ENCODE measurements at regions not wholly inside any gene's neighbourhood (a gene's known extent, or its start where the extent isn't known, plus 50 kb on each side); places are given as distances from the start of the nearest gene placed in this dataset.

DNA sequence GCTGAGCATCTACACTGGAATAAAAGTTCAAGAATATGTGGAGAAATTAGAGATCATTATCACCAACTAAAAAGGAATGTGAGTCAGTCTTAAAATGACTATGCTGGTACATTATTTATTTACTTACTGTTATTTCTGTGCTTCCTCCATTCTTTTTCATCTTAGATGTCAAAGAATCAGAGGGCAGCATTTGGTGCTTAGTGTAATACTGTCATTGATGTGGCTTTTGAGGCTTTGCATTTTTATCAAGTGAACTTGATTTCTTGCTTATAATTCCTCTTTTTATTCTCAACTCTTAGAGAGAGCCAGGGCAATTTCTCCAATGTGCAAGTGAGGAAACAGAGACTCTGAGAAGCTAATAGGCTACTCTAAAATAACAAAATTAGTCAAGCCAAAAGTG lies 163.7 kb upstream of the TRPC7 start:
- TF ChIP-seq, protein P1, sequence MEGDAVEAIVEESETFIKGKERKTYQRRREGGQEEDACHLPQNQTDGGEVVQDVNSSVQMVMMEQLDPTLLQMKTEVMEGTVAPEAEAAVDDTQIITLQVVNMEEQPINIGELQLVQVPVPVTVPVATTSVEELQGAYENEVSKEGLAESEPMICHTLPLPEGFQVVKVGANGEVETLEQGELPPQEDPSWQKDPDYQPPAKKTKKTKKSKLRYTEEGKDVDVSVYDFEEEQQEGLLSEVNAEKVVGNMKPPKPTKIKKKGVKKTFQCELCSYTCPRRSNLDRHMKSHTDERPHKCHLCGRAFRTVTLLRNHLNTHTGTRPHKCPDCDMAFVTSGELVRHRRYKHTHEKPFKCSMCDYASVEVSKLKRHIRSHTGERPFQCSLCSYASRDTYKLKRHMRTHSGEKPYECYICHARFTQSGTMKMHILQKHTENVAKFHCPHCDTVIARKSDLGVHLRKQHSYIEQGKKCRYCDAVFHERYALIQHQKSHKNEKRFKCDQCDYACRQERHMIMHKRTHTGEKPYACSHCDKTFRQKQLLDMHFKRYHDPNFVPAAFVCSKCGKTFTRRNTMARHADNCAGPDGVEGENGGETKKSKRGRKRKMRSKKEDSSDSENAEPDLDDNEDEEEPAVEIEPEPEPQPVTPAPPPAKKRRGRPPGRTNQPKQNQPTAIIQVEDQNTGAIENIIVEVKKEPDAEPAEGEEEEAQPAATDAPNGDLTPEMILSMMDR (IDR thresholded peaks at IDR 0.05) = no peak
- no peak for TF ChIP-seq POLR2A (IDR thresholded peaks at IDR 0.05)
- DNase-seq (ENCODE audit: low spot score in 2 of 2) = no peak
- intact Hi-C loops (cut with DNase I; ENCODE audit: low total_unique reads) = no loop called here

DNA sequence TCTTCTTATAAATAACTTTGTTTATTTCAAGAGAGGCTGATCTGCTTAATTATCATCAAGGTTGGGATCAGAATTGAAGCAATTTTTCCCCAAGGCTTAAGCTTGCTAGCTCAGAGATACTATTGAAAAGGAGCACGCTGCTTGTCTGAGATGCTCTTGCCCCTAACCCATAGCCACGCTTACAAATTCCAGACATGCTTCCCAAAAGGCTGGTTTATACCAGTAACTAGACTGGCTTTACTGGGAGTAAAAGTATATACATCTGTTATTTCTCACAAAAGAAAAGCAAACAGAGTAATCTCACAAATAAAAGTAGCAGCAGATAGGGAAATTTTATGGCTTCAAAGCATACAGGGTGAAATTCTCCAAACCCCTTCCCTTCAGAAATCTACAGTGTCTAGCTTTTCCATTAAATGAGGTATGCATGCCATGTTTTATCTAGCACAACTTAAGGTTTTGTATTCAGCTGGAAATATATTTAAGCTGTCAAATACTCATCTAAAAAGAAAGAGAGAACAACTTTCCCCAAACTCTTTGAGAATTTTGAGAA lies 163.2 kb upstream of the TRPC7 start:
- 80 to 93% methylated on average over 2 of the region's 2 CpGs for WGBS, 2 donors
- no peak for TF ChIP-seq POLR2A (IDR thresholded peaks at IDR 0.05)
- TF ChIP-seq, protein P1 (IDR thresholded peaks at IDR 0.05) = no peak
- intact Hi-C loops (cut with DNase I; ENCODE audit: low total_unique reads) = no loop called here
- DNase-seq (ENCODE audit: low spot score in 2 of 2) = no peak
- H3K4me3 ChIP-seq (ENCODE audit: low read depth, poor library complexity, severe bottlenecking) = no peak overlapping the region

More for the DNA sequence above, 163.7 kb upstream of the TRPC7 start:
- H3K4me3 ChIP-seq (ENCODE audit: low read depth, poor library complexity, severe bottlenecking) = no peak overlapping the region

DNA sequence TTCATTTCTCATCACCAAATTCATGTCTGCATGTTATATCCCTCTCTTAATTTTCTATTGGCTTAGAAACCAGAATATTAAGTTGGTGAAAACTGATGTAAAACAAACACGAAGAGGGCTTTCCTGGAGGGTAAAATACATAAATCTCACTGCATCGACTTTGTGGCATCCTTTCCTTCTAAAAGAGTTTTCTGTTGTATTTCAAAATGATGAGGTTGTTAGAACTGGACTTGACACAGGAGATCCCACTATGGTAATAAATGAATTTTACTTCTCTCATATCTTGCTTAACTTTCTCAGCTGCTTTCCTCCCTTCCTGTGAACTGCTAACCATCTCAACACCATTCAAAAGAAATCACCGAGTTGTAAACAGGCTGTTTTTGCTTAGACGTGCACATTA lies 162.0 kb upstream of the TRPC7 start:
- intact Hi-C loops (cut with DNase I; ENCODE audit: low total_unique reads) = no loop called here
- no peak for TF ChIP-seq POLR2A (IDR thresholded peaks at IDR 0.05)
- TF ChIP-seq, protein P1 (IDR thresholded peaks at IDR 0.05) = no peak
- 58 to 63% methylated on average over 4 of the region's 4 CpGs for WGBS, 2 donors
- H3K4me3 ChIP-seq (ENCODE audit: low read depth, poor library complexity, severe bottlenecking) = no peak overlapping the region
- DNase-seq (ENCODE audit: low spot score in 2 of 2) = no peak

DNA sequence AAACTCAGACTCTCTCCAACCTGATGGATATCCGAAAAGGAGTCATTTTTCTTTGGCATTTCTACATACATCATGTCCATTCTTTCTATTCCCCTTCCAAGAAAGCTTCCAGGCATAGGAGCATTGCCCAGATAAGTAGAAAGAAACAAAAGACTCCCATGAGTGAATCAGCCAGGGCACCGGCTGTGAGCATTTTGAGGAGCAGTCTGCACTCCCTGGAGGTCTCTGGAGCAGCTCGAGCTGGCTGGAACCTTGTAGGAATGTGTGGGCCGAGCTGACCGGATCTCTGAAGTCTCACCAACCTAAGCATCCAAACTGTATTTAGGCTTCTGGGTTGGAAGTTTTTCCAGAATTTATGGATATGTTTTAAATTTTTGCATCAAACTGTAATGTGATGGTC lies 161.4 kb upstream of the TRPC7 start:
- 58 to 61% methylated on average over 5 of the region's 5 CpGs for WGBS, 2 donors
- H3K4me3 ChIP-seq (ENCODE audit: low read depth, poor library complexity, severe bottlenecking) = no peak overlapping the region
- intact Hi-C loops (cut with DNase I; ENCODE audit: low total_unique reads) = no loop called here
- DNase-seq (ENCODE audit: low spot score in 2 of 2) = no peak
- TF ChIP-seq POLR2A (IDR thresholded peaks at IDR 0.05) = no peak
- TF ChIP-seq, protein P1 (IDR thresholded peaks at IDR 0.05) = no peak

DNA sequence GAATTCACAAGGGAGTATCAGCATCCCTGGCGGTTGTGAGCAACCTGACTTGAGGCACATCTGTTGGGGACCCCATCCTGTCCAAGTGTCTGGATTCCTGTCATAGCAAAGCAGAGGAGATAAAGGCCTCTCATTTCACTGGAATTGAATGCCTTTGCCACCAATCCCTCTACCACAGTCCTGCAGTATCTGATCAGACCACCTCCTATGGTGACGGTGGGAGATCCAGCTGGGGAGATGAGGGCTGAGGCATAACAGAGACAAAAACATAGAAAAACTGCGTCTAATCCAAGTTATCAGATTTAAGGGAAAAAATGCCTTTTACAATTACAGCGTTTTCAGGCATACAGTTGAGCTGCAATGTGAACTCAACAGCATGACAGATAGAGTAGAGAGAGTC lies 160.7 kb upstream of the TRPC7 start:
- TF ChIP-seq, protein P1 (IDR thresholded peaks at IDR 0.05) = no peak
- no peak for TF ChIP-seq POLR2A (IDR thresholded peaks at IDR 0.05)
- WGBS, 2 donors = 77 to 80% methylated on average over 4 of the region's 4 CpGs
- no peak for DNase-seq (ENCODE audit: low spot score in 2 of 2)
- no peak overlapping the region for H3K4me3 ChIP-seq (ENCODE audit: low read depth, poor library complexity, severe bottlenecking)
- intact Hi-C loops (cut with DNase I; ENCODE audit: low total_unique reads) = no loop called here

DNA sequence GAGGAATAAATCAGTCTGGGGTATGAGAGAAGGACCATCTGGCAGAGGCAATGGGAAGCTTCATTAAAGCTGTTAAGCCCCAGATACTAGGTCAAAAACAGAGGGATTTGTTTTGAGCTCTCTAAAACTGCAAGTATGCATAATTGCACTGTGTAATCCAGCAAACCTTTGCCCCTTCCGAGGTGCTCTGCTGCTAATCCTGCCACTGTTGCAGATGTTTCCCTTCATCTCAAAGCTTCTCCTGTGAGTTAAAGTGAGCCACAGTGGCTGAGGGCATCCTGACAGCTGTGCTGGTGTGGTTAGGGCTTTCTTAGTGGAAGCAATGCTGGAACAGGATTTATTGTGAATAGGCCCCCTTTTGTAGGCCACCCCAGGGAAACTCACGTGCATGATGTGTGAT lies 160.3 kb upstream of the TRPC7 start:
- no peak for TF ChIP-seq POLR2A (IDR thresholded peaks at IDR 0.05)
- TF ChIP-seq, protein P1 (IDR thresholded peaks at IDR 0.05) = no peak
- 34 to 64% methylated on average over 2 of the region's 2 CpGs for WGBS, 2 donors

More for the DNA sequence above, 160.3 kb upstream of the TRPC7 start:
- DNase-seq (ENCODE audit: low spot score in 2 of 2) = no peak
- H3K4me3 ChIP-seq (ENCODE audit: low read depth, poor library complexity, severe bottlenecking) = no peak overlapping the region
- intact Hi-C loops (cut with DNase I; ENCODE audit: low total_unique reads) = no loop called here

Data from lower leg skin (tissue), 4 donors.